ENCODE measurements at regions not wholly inside any gene's neighbourhood (a gene's known extent, or its start where the extent isn't known, plus 50 kb on each side); places are given as distances from the start of the nearest gene placed in this dataset.

DNA sequence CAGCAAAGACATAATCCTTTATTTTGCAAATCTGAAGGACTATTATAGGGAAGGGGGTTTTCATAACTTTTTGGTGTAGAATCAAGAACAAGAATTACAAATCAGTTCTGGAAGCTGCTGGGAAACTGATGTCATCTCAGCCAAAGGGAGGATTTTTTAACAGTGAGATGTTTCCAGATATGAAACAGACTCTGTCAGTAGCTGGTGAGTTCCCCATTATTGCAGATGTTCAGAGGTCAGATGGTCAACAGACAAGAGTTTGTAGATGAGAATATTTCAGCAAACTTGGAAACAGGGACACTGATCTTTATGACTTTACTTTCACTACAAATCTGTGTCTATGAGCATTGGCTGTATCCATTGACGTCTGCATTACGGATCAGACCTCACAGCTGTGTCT lies 71.9 kb upstream of the LPP start:
- TF ChIP-seq IRF5 (IDR thresholded peaks at IDR 0.05; ENCODE audit: borderline replicate concordance): no peak
- TF ChIP-seq STAT3 (IDR thresholded peaks at IDR 0.05; ENCODE audit: low read depth, low read length): no peak
- no peak for TF ChIP-seq CEBPB (IDR thresholded peaks at IDR 0.05; ENCODE audit: borderline replicate concordance in 1 of 2, low read depth in 2 of 2, low read length in 2 of 2)
- TF ChIP-seq SMARCA5 (IDR thresholded peaks at IDR 0.05): no peak
- TF ChIP-seq KDM1A (IDR thresholded peaks at IDR 0.05; ENCODE audit: borderline replicate concordance): no peak
- no peak for TF ChIP-seq POLR2AphosphoS5 (IDR thresholded peaks at IDR 0.05; ENCODE audit: low read length)
- no peak for TF ChIP-seq REST (IDR thresholded peaks at IDR 0.05; ENCODE audit: low read depth, low read length)
- no peak for TF ChIP-seq NR2F1 (conservative IDR thresholded peaks at IDR 0.05)
- TF ChIP-seq, protein P1, sequence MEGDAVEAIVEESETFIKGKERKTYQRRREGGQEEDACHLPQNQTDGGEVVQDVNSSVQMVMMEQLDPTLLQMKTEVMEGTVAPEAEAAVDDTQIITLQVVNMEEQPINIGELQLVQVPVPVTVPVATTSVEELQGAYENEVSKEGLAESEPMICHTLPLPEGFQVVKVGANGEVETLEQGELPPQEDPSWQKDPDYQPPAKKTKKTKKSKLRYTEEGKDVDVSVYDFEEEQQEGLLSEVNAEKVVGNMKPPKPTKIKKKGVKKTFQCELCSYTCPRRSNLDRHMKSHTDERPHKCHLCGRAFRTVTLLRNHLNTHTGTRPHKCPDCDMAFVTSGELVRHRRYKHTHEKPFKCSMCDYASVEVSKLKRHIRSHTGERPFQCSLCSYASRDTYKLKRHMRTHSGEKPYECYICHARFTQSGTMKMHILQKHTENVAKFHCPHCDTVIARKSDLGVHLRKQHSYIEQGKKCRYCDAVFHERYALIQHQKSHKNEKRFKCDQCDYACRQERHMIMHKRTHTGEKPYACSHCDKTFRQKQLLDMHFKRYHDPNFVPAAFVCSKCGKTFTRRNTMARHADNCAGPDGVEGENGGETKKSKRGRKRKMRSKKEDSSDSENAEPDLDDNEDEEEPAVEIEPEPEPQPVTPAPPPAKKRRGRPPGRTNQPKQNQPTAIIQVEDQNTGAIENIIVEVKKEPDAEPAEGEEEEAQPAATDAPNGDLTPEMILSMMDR (IDR thresholded peaks at IDR 0.05 in 2 of 3, conservative IDR thresholded peaks at IDR 0.05 in 1 of 3; ENCODE audit: control insufficient read depth in 2 of 3, extremely low read depth in 1 of 3, insufficient read depth in 1 of 3, low read depth in 3 of 3, low read length in 3 of 3): no peak
- TF ChIP-seq, protein P2, sequence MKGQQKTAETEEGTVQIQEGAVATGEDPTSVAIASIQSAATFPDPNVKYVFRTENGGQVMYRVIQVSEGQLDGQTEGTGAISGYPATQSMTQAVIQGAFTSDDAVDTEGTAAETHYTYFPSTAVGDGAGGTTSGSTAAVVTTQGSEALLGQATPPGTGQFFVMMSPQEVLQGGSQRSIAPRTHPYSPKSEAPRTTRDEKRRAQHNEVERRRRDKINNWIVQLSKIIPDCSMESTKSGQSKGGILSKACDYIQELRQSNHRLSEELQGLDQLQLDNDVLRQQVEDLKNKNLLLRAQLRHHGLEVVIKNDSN (IDR thresholded peaks at IDR 0.05; ENCODE audit: borderline replicate concordance, extremely low read length, insufficient read depth, low read depth, low read length): no peak
